ENCODE measurements at regions not wholly inside any gene's neighbourhood (a gene's known extent, or its start where the extent isn't known, plus 50 kb on each side); places are given as distances from the start of the nearest gene placed in this dataset.
A peak's percentile ranks its signal among the peaks of the same experiment; 100 is the strongest.
"Not testable (repeated sequence)": the region's sequence is repeated elsewhere in the genome, so short reads cannot be mapped to it uniquely, and the experiment has no call there.

DNA sequence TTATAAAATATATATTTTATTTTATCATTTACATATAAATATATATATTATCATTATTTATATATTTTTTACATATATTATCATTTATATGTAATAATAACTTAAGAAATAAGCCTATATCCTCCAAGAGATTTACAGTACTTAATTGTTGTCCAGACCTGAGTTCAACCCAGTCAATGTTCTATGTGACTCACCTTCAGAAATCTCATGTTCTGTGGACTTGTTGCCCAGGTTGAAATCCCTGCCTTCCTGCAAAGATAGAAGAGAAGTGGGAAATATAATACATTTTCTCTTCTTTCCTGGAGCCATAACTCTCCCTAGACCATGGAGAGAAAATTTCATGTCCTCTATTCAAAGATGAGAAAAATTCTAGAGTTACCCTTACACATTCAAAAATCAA is 247.3 kb downstream of the PARM1 start:
- no peak for DNase-seq

DNA sequence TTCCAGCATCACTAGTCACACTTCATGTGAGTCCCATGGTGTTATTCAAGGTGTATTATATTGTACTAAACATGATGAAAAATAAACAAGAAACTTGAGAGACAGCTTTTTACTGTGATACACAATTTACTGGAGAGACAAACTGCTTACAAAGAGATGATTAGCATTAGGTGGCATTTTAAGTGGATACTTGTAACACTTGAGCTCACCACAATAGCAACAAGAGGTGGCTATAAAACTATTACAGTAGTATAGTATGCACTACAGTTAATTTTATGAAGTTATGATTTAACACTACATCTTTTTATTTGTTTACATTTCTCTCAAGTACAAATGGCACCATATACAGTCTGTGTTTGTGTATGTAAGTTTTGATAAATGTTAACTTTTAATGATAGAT is 246.6 kb downstream of the PARM1 start:
- DNase-seq, result no peak

DNA sequence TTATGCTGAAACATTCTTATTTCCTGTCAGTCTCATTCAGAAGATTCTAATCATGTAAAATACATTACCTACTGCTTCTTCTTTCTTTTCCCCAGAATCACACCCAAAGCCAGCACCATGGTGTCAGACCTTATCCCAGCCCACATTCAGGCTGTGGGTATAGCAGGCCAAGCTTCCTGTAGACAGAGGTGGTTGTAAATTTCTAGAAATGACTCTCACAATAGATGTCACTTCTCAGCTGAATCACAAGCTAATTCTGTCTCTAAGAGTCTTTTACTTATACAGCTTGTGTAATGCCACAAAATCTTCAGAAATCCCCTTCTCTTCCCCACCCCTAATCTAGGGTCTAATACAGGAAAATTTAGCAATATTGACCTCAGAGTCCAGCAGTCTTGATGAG is 239.6 kb downstream of the PARM1 start:
- DNase-seq, result no peak

DNA sequence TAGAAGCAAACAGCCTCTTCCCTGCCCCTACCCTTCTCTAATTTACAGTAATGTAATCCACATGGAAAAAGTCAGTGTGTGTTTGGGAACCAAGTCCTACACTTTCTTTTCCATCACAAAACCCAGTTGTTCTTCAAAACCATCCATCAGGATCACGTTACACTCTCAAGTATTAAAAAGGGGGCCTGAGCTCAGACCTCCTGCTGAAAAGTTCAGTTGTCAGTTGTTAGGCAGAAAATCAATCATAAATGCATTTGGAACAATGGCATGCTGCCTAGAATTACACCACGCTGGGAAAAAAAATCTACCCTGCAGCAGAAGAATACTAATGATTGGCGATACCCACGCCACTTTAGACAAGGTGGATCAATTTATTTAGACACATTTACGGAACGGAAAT is 236.5 kb downstream of the PARM1 start:
- peak; percentile 10 for DNase-seq

DNA sequence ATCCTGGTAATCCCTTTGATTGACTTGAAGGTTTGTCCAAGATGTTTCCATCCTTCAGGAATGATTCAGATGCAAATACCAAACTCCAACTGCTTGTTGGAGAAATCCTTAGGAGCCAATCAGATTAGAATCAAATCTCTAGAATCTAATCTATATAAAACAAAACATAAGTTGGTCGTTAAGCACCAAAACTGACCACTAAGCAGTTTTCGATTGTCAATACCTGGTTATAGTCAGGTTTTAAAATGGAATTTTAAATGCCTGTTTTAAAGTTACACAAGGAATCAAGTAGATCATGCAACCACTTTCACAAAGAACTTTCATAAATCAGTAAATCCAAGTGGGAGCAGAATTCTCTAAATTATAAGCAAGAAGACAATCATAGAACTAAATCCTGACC is 236.1 kb downstream of the PARM1 start:
- DNase-seq, result no peak

DNA sequence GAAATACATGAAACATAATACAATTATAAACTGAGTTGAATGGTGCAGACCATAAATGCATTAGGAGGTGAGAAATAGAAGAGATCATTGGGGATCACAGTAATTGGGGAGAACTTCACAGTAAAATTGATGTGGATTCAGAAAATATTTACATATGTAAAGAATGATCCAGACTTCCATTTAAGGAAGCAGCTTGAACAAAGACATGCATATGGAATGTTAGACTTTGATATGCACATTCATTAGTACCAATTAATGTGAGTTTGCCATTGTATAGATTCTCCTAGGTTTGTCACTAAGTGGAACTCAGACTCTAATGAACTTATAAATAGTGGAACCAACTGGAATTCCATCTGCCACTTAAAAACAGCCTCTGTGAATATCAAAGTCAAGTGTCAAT is 235.6 kb downstream of the PARM1 start:
- DNase-seq, result no peak

DNA sequence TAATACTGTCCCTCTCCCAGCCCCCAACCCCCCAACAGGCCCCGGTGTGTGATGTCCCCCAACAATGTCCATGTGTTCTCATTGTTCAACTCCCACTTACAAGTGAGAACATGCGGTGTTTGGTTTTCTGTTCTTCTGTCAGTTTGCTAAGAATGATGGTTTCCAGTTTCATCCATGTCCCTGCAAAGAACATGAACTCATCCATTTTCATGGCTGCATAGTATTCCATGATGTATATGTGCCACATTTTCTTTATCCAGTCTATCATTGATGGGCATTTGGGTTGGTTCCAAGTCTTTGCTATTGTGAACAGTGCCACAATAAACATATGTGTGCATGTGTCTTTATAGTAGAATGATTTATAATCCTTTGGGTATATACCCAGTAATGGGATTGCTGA is 232.2 kb downstream of the PARM1 start:
- not testable (repeated sequence) for DNase-seq

DNA sequence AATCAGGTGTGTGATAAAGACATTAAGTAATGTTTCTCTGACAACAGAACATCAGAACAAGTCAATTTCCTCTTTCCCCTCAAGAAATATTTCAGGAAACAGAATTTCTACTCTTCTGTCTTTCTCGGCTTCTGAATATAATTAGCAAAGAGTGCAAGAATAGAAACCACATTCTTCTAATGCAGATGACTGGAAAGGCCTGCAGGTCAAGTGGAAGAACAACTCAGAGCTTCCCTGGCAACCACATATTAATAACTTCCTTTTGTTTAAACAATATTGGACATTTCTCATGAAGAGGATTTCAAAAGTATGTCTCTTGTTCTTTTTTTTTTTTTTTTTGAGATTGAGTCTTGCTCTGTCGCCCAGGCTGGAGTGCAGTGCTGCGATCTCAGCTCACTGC is 225.5 kb downstream of the PARM1 start:
- no peak for DNase-seq

DNA sequence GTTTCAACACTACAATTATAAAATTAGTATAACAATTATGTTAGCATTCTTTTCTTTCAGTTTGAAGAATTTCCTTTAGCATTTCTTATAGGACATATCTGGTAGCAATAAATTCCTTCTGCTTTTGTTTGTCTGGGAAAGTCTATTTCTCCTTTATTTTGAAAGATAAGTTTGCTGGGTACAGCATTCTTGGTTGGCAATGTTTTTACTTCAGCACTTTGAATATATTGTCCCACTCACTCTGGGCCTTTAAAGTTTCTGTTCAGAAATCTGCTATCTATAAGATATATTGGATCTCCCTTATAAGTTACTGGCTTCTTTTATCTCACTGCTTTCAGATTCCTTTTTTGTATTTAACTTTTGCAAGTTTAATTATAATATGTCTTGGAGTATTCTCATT is 222.1 kb downstream of the PARM1 start:
- DNase-seq, result no peak

DNA sequence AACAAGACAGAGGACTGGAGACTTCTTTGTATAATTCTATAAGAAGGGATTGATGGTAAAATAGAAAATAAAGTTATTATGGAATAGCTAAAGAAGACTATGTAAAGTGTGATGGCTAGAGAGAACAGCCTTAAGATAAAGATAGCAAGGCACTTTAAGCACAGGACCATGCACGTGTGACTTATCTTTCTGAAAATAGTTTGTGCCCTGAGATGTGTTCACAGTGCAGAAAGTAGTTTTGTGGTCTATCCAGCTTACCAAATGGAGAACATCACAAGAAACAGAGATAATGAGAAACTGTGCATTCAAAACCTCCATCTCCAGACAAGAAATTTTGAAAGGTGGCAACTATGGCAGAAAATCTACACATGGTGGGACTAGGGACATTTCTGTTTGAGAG is 213.3 kb downstream of the PARM1 start:
- no peak for DNase-seq

DNA sequence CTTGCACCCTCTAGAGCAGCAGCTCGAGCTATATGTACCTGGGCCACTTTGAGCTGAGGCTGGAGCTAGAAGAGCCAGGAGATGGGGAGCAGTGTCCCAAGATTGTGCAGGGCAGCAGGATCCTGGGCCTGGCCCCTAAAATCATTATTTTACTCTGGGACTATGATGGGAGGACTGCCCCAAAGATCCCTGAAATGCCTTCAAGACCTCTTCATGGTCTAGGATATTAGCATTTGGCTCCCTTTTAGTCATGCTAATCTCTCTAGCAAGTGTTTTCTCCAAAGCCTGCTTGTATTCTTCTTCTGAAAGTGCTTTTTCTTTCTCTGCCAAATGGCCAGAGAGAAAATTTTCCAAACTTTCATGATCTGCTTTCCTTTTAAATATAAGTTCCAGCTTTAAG is 211.6 kb downstream of the PARM1 start:
- no peak for DNase-seq

DNA sequence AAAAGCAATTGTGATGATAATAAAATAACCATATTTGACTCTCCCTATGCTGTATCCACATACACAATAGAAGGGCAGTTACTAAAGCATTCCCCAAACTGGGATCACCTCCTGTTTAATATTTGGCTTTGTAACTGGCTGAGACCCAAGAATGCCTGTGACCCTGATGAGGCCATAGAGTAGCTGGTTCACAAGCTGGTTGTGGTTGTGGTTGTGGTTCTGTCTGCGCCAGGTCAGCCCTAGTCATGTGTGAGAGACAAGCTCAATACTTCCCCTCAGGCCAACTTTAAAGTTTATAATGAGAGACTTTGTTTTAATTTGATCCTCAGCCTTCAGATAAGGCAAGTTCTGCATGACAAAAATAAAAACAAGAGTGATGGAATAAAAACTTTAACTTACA is 209.9 kb downstream of the PARM1 start:
- no peak for DNase-seq

DNA sequence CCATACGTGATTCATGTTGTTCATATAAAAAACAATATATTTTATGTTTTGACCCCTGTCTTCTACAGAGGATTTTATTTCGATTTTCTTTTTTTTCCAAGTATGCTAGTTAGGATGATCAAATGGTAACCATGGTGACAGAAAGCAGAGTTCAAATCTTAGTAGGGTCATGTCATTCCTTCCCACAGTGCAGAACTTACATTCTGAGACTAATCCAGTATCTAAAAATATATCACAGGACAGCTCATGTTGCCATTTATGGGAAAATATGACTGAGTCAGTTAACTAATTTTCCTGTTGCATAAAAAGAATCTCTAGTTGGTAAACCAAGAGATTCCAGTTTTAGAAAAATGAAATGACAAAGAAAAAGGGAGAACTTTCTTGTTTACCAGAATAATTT is 209.5 kb downstream of the PARM1 start:
- no peak for DNase-seq

DNA sequence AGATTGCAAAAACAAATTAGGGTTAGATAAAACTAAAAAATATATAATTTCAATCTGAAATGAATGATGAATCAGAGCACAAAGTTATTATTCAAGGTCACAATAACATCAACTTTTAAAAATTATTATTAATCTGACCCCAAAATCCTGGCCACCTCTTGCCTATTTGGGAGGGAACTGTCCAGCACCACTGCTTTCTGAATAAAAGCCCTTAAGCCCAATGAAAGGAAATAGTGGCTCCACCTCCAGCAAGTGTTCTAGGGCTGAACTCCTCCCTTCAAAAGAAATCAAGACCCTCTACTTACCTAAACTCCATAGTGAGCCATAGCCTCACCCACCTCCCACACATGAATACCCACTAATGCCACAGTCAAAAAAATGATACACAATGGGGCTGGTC is 208.2 kb downstream of the PARM1 start:
- no peak for DNase-seq

DNA sequence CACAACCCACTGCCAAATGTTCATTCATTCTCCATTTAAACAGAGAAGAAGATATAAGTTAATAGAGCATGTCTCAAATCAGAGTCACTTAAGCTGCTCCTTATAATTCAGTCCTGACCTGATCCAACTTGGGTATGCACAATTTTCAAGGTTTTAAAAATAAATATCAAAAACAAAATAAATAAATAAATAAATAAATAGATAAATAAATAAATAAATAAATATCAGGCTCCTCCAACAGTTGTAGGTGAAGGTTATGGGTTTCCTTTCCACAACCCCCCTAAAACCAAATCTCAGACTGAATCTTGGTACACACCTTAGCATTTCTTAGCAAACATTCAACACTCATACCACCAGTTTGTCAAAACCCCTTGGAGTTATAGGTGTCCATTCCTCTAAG is 204.4 kb downstream of the PARM1 start:
- DNase-seq, result no peak

DNA sequence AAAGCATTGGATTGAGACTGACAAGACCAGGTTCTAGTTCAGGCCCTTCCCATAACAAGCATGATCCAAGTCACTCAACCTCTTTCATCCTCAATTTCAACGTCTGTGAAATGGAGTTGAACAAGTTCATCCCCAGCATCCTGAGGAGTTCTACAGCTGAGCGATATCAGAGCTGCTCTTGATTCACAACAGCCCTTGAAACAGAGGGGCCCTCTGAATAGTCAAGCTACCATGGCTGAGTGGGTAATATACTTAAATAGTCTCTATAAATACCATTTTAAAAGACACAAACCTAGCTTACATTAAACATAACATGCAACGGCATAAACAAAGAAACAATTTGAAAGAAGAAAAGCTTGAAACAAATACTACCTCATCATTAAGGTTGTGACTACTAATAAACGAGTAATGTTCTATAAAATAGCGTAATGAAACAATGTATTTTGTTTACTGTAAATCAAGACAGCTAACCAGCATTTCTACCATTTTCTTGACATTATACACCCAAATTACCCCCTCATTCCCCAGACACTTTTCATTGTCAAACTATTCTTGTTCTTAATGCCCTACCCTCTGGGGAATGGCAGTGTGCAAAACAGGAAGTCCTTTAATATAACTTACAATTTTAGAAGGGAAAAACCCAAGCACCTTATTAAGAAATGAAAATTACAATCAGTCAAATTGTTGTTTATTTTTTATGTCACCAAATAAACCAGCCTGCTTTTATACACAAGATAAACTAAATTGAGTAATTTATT is 202.3 kb downstream of the PARM1 start:
- DNase-seq, result no peak

DNA sequence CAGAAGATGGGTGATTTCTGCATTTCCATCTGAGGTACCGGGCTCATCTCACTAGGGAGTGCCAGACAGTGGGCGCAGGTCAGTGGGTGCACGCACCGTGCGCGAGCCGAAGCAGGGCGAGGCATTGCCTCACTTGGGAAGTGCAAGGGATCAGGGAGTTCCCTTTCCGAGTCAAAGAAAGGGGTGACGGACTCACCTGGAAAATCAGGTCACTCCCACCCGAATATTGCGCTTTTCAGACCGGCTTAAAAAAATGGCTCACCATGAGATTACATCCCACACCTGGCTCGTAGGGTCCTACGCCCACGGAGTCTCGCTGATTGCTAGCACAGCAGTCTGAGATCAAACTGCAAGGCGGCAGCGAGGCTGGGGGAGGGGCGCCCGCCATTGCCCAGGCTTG is 194.0 kb downstream of the PARM1 start:
- not testable (repeated sequence) for DNase-seq

DNA sequence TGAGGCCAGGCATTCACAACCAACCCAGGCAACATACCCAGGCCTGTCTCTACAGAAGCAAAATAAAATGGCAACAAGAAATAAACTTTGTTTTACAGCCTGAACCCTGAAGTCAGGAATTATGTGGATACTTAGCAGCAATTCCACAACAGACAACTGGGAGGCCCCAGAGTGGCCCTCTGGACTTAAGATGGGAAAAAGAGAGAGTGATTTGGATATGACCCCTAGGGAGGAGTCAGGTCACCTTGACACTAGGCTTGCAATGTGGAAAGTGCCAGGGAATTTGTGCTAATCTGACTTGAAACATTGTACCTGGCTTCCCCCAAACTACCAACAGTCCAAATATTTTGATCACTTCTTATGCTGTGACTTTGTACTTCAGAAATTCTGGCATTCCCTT is 193.1 kb downstream of the PARM1 start:
- DNase-seq, result no peak

DNA sequence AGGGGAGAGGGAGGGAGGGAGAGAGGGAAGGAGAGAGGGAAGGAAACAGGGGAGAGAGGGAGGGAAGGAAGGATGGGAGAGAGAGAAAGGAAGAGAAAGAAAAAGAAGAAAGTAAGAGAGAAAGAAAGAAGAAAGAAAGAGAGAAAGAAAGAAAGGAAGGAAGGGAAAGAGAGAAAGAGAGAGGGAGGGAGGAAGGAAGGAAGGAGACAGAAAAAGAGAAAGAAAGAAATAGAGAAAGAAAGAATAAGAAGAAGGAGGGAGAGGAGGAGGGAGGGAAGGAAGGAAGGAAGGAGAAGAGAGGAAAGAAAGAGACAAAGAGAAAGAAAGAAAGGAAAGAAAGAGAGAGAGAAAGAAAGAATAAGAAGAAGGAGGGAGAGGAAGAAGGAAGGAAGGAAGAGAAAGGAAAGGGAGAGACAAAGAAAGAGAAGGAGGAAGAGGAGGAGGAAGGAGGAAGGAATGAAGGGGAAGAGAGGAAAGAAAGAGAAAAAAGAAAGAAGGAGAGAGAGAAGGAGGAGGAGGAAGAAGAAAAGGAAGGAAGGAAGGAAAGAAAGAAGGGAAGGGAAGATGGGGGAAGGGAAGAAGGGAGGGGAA is 189.6 kb downstream of the PARM1 start:
- no peak for DNase-seq

DNA sequence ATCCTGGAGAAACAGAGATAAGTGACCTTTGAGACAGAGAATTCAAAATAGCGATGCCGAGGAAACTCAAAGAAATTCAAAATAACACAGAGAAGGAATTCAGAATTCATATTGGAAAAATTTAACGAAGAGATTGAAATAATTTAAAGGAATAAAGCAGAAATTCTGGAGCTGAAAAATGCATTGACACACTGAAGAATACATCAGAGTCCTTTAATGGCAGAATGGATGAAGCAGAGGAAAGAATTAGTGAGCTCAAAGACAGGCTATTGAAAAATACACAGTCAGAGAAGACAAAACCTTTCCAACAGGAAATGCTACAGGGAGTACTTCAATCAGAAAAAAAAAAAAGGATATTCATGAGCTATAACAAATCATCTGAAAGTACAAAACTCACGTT is 185.8 kb downstream of the PARM1 start:
- no peak for DNase-seq

DNA sequence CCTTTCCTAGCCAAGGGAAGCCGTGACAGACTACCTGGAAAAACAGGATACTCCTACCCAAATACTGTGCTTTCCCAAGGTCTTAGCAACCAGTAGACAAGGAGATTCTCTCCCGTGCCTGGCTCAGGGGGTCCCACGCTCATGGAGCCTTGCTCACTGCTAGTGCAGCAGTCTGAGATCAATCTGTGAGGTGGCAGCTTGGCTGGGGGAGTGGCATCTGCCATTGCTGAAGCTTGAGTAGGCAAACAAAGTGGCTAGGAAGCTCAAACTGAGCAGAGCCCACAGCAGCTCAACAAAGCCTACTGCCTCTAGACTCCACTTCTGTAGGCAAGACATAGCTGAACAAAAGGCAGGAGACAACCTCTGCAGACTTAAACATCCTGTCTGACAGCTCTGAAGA is 177.1 kb downstream of the PARM1 start:
- DNase-seq, result no peak

DNA sequence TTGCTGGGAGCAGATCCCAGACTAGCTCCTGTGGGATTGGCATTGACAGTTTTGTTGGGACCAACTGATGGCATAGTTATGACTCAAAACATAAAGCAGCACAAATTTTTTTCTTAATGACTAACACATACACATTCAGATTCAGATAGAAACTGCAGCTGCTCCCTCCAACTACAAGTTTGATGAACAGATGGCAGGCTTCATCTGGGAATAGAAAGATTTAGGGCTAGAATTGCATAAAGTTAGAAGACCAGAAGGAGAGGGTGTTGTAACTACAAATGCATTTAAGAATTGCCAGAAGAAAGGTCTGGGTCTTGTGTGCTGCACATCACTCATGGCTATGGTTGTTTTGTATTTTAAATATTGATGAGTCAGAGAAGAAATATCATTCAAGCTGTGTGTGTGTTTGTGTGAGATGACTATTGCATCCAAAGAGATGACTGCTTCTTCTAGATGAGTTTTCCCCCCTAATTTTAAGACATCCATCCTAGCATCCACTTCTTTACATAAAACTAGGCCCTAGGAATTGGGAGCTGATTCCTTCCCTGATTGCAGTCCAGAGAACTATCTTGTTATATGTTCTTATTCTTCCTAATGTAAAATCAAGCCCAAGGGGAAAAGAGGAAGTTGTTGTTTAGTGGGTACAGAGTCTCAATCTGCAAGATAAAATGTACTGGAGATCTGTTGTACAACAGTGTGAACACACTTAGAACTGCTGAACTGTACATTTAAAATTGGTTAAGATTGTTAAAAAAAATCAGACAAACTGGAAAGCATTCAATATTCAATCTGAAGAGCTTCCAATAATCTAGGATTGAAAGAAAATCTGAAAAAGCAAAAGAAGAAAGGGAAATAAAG is 175.1 kb downstream of the PARM1 start:
- no peak for DNase-seq

DNA sequence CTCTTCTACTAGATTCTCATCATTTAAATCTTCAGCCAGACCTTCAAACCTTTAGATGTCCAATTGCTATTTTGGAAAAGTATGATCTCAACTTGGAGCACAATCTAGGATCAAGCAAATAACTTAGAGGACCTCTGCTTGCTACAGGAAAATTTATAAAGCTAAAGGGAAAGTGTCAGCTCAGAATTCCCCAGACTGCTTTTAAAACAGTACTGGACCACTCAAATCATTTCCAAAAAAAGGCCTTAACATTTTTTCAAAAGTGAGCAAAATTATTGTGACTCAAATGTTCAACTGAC is 169.8 kb downstream of the PARM1 start:
- DNase-seq, result no peak
